PFSK-1 (cell line): ENCODE measurements at regions not wholly inside any gene's neighbourhood (a gene's known extent, or its start where the extent isn't known, plus 50 kb on each side); places are given as distances from the start of the nearest gene placed in this dataset.

Source experiments
- FOXP2 ChIP-seq: optimal IDR thresholded peaks from 2 replicates; pipeline ENCODE3; 2011; ENCODE audit warnings: borderline replicate concordance, control low read depth, inconsistent platforms; ENCODE audit not compliant: insufficient read depth; ENCODE audit errors: extremely low read length, extremely low read depth
- POLR2AphosphoS5 ChIP-seq: IDR thresholded peaks from 2 replicates; pipeline ENCODE4 v1.6.1; 2012; ENCODE audit warnings: low read depth, mild to moderate bottlenecking, control low read depth, low read length, moderate library complexity
- REST ChIP-seq, 2 experiments: IDR thresholded peaks; 2 replicates each; pipeline versions ENCODE4 v1.6.1 to v1.8.0; 2011 to 2012; ENCODE audit warnings: low read depth in 2 of 2, low read length in 2 of 2, control low read depth in 1 of 2, inconsistent platforms in 1 of 2, mild to moderate bottlenecking in 1 of 2, moderate library complexity in 1 of 2; ENCODE audit not compliant: insufficient read depth in 1 of 2
- SIN3A ChIP-seq: IDR thresholded peaks from 2 replicates; pipeline ENCODE4 v1.6.1; 2012; ENCODE audit warnings: mild to moderate bottlenecking, low read length, moderate library complexity, borderline replicate concordance; ENCODE audit not compliant: insufficient read depth
- TAF1 ChIP-seq: IDR thresholded peaks from 2 replicates; pipeline ENCODE4 v1.6.1; 2012; ENCODE audit warnings: low read length, control low read depth, borderline replicate concordance; ENCODE audit not compliant: insufficient read depth

- TF ChIP-seq TAF1, result no peak
- TF ChIP-seq REST (IDR thresholded peaks at IDR 0.05; ENCODE audit: insufficient read depth in 1 of 2, low read depth in 2 of 2, low read length in 2 of 2), result no peak
- TF ChIP-seq POLR2AphosphoS5, result no peak
- no peak for TF ChIP-seq FOXP2
Observed at GRCh38 chr6:19297880-19298279, 539.3 kb upstream of the ID4 start.

GRCh38 chr6:19298421-19298820 is 538.7 kb upstream of the ID4 start:
- no peak for TF ChIP-seq FOXP2
- TF ChIP-seq SIN3A, result no peak
- no peak for TF ChIP-seq REST (IDR thresholded peaks at IDR 0.05; ENCODE audit: insufficient read depth in 1 of 2, low read depth in 2 of 2, low read length in 2 of 2)

GRCh38 chr6:19299129-19299528 is 538.0 kb upstream of the ID4 start:
- TF ChIP-seq TAF1, result no peak
- no peak for TF ChIP-seq REST (IDR thresholded peaks at IDR 0.05; ENCODE audit: insufficient read depth in 1 of 2, low read depth in 2 of 2, low read length in 2 of 2)
- TF ChIP-seq POLR2AphosphoS5, result no peak
- no peak for TF ChIP-seq FOXP2
- TF ChIP-seq SIN3A, result no peak

GRCh38 chr6:19301980-19302379 is 535.2 kb upstream of the ID4 start:
- TF ChIP-seq SIN3A (no peak), TAF1 (no peak), POLR2AphosphoS5 (no peak), REST (IDR thresholded peaks at IDR 0.05; ENCODE audit: insufficient read depth in 1 of 2, low read depth in 2 of 2, low read length in 2 of 2) (no peak), FOXP2 (no peak)

GRCh38 chr6:19303383-19303782 is 533.8 kb upstream of the ID4 start:
- TF ChIP-seq TAF1, result no peak
- no peak for TF ChIP-seq SIN3A
